Mesendoderm (in vitro differentiated cells): ENCODE measurements at regions not wholly inside any gene's neighbourhood (a gene's known extent, or its start where the extent isn't known, plus 50 kb on each side); places are given as distances from the start of the nearest gene placed in this dataset.

Experiments
- DNase-seq: peaks from one replicate; pipeline ENCODE4 v3.0.0; 2013
- H2AK5ac ChIP-seq: 2 replicates; pipeline ENCODE4 v1.6.1; 2013; ENCODE audit warnings: low read length, inconsistent platforms
- H2BK120ac ChIP-seq: 2 replicates; pipeline ENCODE4 v1.6.1; 2013; ENCODE audit warnings: low read depth, mild to moderate bottlenecking, low read length, moderate library complexity, mixed read lengths
- H2BK15ac ChIP-seq: replicated peaks from 2 replicates; pipeline ENCODE4 v1.6.1; 2013; ENCODE audit warnings: low read depth, mild to moderate bottlenecking, moderate library complexity
- H2BK5ac ChIP-seq: 2 replicates; pipeline ENCODE4 v1.6.1; 2013; ENCODE audit warnings: low read length, inconsistent platforms
- H3K18ac ChIP-seq: 2 replicates; pipeline ENCODE4 v1.6.1; 2013; ENCODE audit warnings: mild to moderate bottlenecking, low read length, mixed read lengths
- H3K23ac ChIP-seq: one replicate; pipeline ENCODE4 v1.6.1; 2013; ENCODE audit warnings: low read length
- H3K27ac ChIP-seq: 2 replicates; pipeline ENCODE4 v1.5.1; 2013; ENCODE audit warnings: low read depth, mild to moderate bottlenecking, inconsistent platforms, low read length, moderate library complexity
- H3K27me3 ChIP-seq: 2 replicates; pipeline ENCODE4 v1.6.1; 2013; ENCODE audit warnings: low read length, control low read depth, mild to moderate bottlenecking, inconsistent platforms; ENCODE audit not compliant: insufficient read depth, poor library complexity
- H3K36me3 ChIP-seq: 2 replicates; pipeline ENCODE4 v1.6.1; 2013; ENCODE audit warnings: low read length, inconsistent platforms; ENCODE audit not compliant: control insufficient read depth, insufficient read depth
- H3K4ac ChIP-seq: one replicate; pipeline ENCODE4 v1.6.1; 2013; ENCODE audit warnings: low read depth, mild to moderate bottlenecking, low read length, moderate library complexity
- H3K4me1 ChIP-seq: 2 replicates; pipeline ENCODE4 v1.6.1; 2013; ENCODE audit warnings: low read depth, low read length, inconsistent platforms; ENCODE audit not compliant: control insufficient read depth
- H3K4me2 ChIP-seq: 2 replicates; pipeline ENCODE4 v1.6.1; 2013; ENCODE audit warnings: low read length
- H3K4me3 ChIP-seq: 2 replicates; pipeline ENCODE4 v1.5.1; 2013; ENCODE audit warnings: mild to moderate bottlenecking, low read length
- H3K56ac ChIP-seq: one replicate; pipeline ENCODE4 v1.6.1; 2013; ENCODE audit warnings: low read length
- H3K79me1 ChIP-seq: 2 replicates; pipeline ENCODE4 v1.6.1; 2013; ENCODE audit warnings: low read length, inconsistent platforms
- H3K79me2 ChIP-seq: 2 replicates; pipeline ENCODE4 v1.6.1; 2013; ENCODE audit warnings: mild to moderate bottlenecking, low read length; ENCODE audit not compliant: control insufficient read depth, insufficient read depth
- H3K9ac ChIP-seq: 2 replicates; pipeline ENCODE4 v1.6.1; 2013; ENCODE audit warnings: low read length, inconsistent platforms
- H4K5ac ChIP-seq: one replicate; pipeline ENCODE4 v1.6.1; 2013; ENCODE audit warnings: low read length
- H4K8ac ChIP-seq: one replicate; pipeline ENCODE4 v1.6.1; 2013; ENCODE audit warnings: low read depth, mild to moderate bottlenecking, control low read depth, low read length, moderate library complexity
- WGBS: extraction: QIAGEN DNeasy Blood & Tissue Kit; methylation state at CpG from one replicate; pipeline ENCODE4 v1.1.7; 2013; ENCODE audit warnings: low lambda C conversion rate, missing lambda C conversion rate; ENCODE audit not compliant: insufficient coverage; ENCODE audit errors: extremely low coverage; 5-methylcytosine and 5-hydroxymethylcytosine counted together

- no peaks in the 10 kb centered on the region for H3K4me1 ChIP-seq
- peak overlapping the region; percentile 3 for H3K27ac ChIP-seq
- H4K8ac ChIP-seq: no peak overlapping the region
- no peaks in the 10 kb centered on the region for H3K79me2 ChIP-seq
- H3K9ac ChIP-seq: peak overlapping the region; percentile 34
- H3K4me3 ChIP-seq: no peak overlapping the region
- no peak overlapping the region for H3K4me2 ChIP-seq
- no peak overlapping the region for H3K23ac ChIP-seq
- no CpG with 5 or more reads among the region's 9 CpGs for WGBS
- no peaks in the 10 kb centered on the region for H3K27me3 ChIP-seq
- H2BK5ac ChIP-seq: peak overlapping the region; percentile 16
- no peak overlapping the region for H3K4ac ChIP-seq
- H3K36me3 ChIP-seq: no peaks in the 10 kb centered on the region
- no peak overlapping the region for H2AK5ac ChIP-seq
- H4K5ac ChIP-seq: no peak overlapping the region
- H2BK15ac ChIP-seq: no peak overlapping the region
- DNase-seq: peak; percentile 94
- H3K56ac ChIP-seq: peak overlapping the region; percentile 75
- H2BK120ac ChIP-seq: peak overlapping the region; percentile 92
- peak overlapping the region; percentile 11 for H3K18ac ChIP-seq
- H3K79me1 ChIP-seq: no peaks in the 10 kb centered on the region
Measured at GRCh38 chr18:22110461-22110924, 58.9 kb upstream of the GATA6 start.

GRCh38 chr18:22112215-22112614 is 57.2 kb upstream of the GATA6 start:
- H2BK120ac ChIP-seq: peak overlapping the region; percentile 30
- no peak overlapping the region for H2BK5ac ChIP-seq
- no peak for DNase-seq
- no peak overlapping the region for H4K5ac ChIP-seq
- H3K9ac ChIP-seq: no peak overlapping the region
- H3K4ac ChIP-seq: no peak overlapping the region
- peak overlapping the region; percentile 54 for H3K18ac ChIP-seq
- peak overlapping the region; percentile 76 for H2BK15ac ChIP-seq
- H3K56ac ChIP-seq: no peak overlapping the region
- no peak overlapping the region for H3K27ac ChIP-seq
- no peak overlapping the region for H3K4me3 ChIP-seq
- no peaks in the 10 kb centered on the region for H3K79me2 ChIP-seq
- H3K79me1 ChIP-seq: no peaks in the 10 kb centered on the region
- H3K4me2 ChIP-seq: no peak overlapping the region
- H4K8ac ChIP-seq: no peak overlapping the region
- no peak overlapping the region for H3K23ac ChIP-seq
- WGBS: no CpG with 5 or more reads among the region's 5 CpGs
- H3K27me3 ChIP-seq: no peaks in the 10 kb centered on the region
- H2AK5ac ChIP-seq: no peak overlapping the region
- H3K4me1 ChIP-seq: no peaks in the 10 kb centered on the region
- no peaks in the 10 kb centered on the region for H3K36me3 ChIP-seq

- Histone ChIP-seq H3K79me1 (no peaks in the 10 kb centered on the region), H3K36me3 (no peaks in the 10 kb centered on the region)
Measured at GRCh38 chr18:22113144-22113844, 56.1 kb upstream of the GATA6 start.

GRCh38 chr18:22114526-22115321 is 54.7 kb upstream of the GATA6 start:
- H3K79me1 ChIP-seq: no peaks in the 10 kb centered on the region
- H3K36me3 ChIP-seq: no peaks in the 10 kb centered on the region
- no peak overlapping the region for H3K4ac ChIP-seq
- H3K23ac ChIP-seq: no peak overlapping the region
- no peak overlapping the region for H3K4me3 ChIP-seq
- no peak overlapping the region for H2AK5ac ChIP-seq
- peak overlapping the region; percentile 86 for H2BK15ac ChIP-seq
- no CpG with 5 or more reads among the region's 7 CpGs for WGBS
- no peak overlapping the region for H4K8ac ChIP-seq
- no peak overlapping the region for H3K27ac ChIP-seq
- H2BK120ac ChIP-seq: no peak overlapping the region
- no peak overlapping the region for H2BK5ac ChIP-seq
- H3K4me2 ChIP-seq: no peak overlapping the region
- H3K18ac ChIP-seq: no peak overlapping the region
- no peaks in the 10 kb centered on the region for H3K27me3 ChIP-seq
- no peaks in the 10 kb centered on the region for H3K79me2 ChIP-seq
- H3K56ac ChIP-seq: no peak overlapping the region
- no peaks in the 10 kb centered on the region for H3K4me1 ChIP-seq
- H3K9ac ChIP-seq: no peak overlapping the region
- DNase-seq: no peak
- no peak overlapping the region for H4K5ac ChIP-seq

More at GRCh38 chr18:22113144-22113844, 56.1 kb upstream of the GATA6 start:
- WGBS: no CpG with 5 or more reads among the region's 9 CpGs
- Histone ChIP-seq H4K8ac (no peak overlapping the region), H3K27ac (no peak overlapping the region), H3K4me1 (no peaks in the 10 kb centered on the region), H3K79me2 (no peaks in the 10 kb centered on the region), H3K9ac (no peak overlapping the region), H3K27me3 (no peaks in the 10 kb centered on the region), H3K56ac (peak overlapping the region; percentile 44), H2BK5ac (no peak overlapping the region), H3K18ac (no peak overlapping the region), H2BK15ac (no peak overlapping the region), H2BK120ac (no peak overlapping the region), H3K23ac (no peak overlapping the region), H3K4me2 (no peak overlapping the region), H2AK5ac (peak overlapping the region; percentile 7), H4K5ac (no peak overlapping the region), H3K4ac (no peak overlapping the region), H3K4me3 (no peak overlapping the region)
- DNase-seq: no peak

GRCh38 chr18:22115573-22115972 is 53.8 kb upstream of the GATA6 start:
- Histone ChIP-seq H3K79me2 (no peaks in the 10 kb centered on the region), H2BK15ac (no peak overlapping the region), H3K4me1 (no peaks in the 10 kb centered on the region), H2BK120ac (no peak overlapping the region), H3K23ac (no peak overlapping the region), H3K36me3 (no peaks in the 10 kb centered on the region), H3K18ac (peak overlapping the region; percentile 80), H3K27ac (no peak overlapping the region), H3K4me3 (no peak overlapping the region), H3K4me2 (no peak overlapping the region), H4K8ac (peak overlapping the region; percentile 56), H3K4ac (peak overlapping the region; percentile 52), H3K79me1 (no peaks in the 10 kb centered on the region), H4K5ac (no peak overlapping the region), H3K9ac (no peak overlapping the region), H3K56ac (peak overlapping the region; percentile 51), H2BK5ac (no peak overlapping the region), H2AK5ac (no peak overlapping the region), H3K27me3 (no peaks in the 10 kb centered on the region)
- WGBS: no CpG with 5 or more reads among the region's 4 CpGs
- no peak for DNase-seq
